Neuronal stem cell (in vitro differentiated cells): ENCODE measurements at regions not wholly inside any gene's neighbourhood (a gene's known extent, or its start where the extent isn't known, plus 50 kb on each side); places are given as distances from the start of the nearest gene placed in this dataset.
"Not testable (repeated sequence)": the region's sequence is repeated elsewhere in the genome, so short reads cannot be mapped to it uniquely, and the experiment has no call there.

ENCODE experiments used
- DNase-seq: peaks from one replicate; pipeline ENCODE4 v3.0.0-alpha.2; 2013; ENCODE audit warnings: low spot score
- H2AFZ ChIP-seq: one replicate; pipeline ENCODE4 v1.6.1; 2013; ENCODE audit warnings: mild to moderate bottlenecking, low read length, inconsistent platforms
- H2AK5ac ChIP-seq: 2 replicates; pipeline ENCODE4 v1.6.1; 2013; ENCODE audit warnings: low read depth, mild to moderate bottlenecking, inconsistent platforms, low read length, moderate library complexity, mixed read lengths
- H2BK120ac ChIP-seq: 2 replicates; pipeline ENCODE4 v1.6.1; 2013; ENCODE audit warnings: low read depth, mild to moderate bottlenecking, inconsistent platforms, low read length, moderate library complexity, mixed read lengths
- H2BK12ac ChIP-seq: one replicate; pipeline ENCODE4 v1.6.1; 2013; ENCODE audit warnings: low read length, inconsistent platforms
- H2BK15ac ChIP-seq: 2 replicates; pipeline ENCODE4 v1.6.1; 2013; ENCODE audit warnings: mild to moderate bottlenecking, low read length, inconsistent platforms, mixed read lengths
- H2BK5ac ChIP-seq: one replicate; pipeline ENCODE4 v1.6.1; 2013; ENCODE audit warnings: inconsistent platforms, mild to moderate bottlenecking, low read length, moderate library complexity
- H3K14ac ChIP-seq: one replicate; pipeline ENCODE4 v1.6.1; 2013; ENCODE audit warnings: low read length, inconsistent platforms
- H3K18ac ChIP-seq: 2 replicates; pipeline ENCODE4 v1.6.1; 2013; ENCODE audit warnings: low read length, inconsistent platforms
- H3K23ac ChIP-seq: 2 replicates; pipeline ENCODE4 v1.6.1; 2013; ENCODE audit warnings: low read depth, mild to moderate bottlenecking, mixed read lengths, low read length, inconsistent platforms; ENCODE audit not compliant: poor library complexity
- H3K27ac ChIP-seq: replicated peaks from 3 replicates; pipeline ENCODE4 v1.5.1; 2013; ENCODE audit warnings: low read length, inconsistent platforms
- H3K27me3 ChIP-seq, 3 experiments: 2 replicates each; pipeline ENCODE4 v1.6.1; 2013; ENCODE audit warnings: low read length in 3 of 3, mild to moderate bottlenecking in 2 of 3, inconsistent platforms in 1 of 3, low read depth in 1 of 3, mixed read lengths in 1 of 3, moderate library complexity in 1 of 3; ENCODE audit not compliant: control insufficient read depth in 3 of 3, insufficient read depth in 3 of 3
- H3K36me3 ChIP-seq, 2 donors: replicated peaks in 1 of 2; 2 replicates each; pipeline ENCODE4 v1.6.1; 2013; ENCODE audit warnings: low read length in 2 of 2; ENCODE audit not compliant: control insufficient read depth in 2 of 2, insufficient read depth in 2 of 2
- H3K4ac ChIP-seq: 2 replicates; pipeline ENCODE4 v1.6.1; 2013; ENCODE audit warnings: inconsistent platforms, mild to moderate bottlenecking, low read length, moderate library complexity
- H3K4me1 ChIP-seq, 2 donors: 1 replicate in 1 of 2; 2 replicates in 1 of 2; pipeline ENCODE4 v1.6.1; 2013; ENCODE audit warnings: low read length in 2 of 2, low read depth in 1 of 2; ENCODE audit not compliant: control insufficient read depth in 2 of 2, insufficient read depth in 1 of 2
- H3K4me2 ChIP-seq: one replicate; pipeline ENCODE4 v1.6.1; 2013; ENCODE audit warnings: mild to moderate bottlenecking, low read length, inconsistent platforms; ENCODE audit not compliant: insufficient read depth, poor library complexity, severe bottlenecking
- H3K4me3 ChIP-seq, 2 donors: 2 replicates each; pipeline ENCODE4 v1.5.1; 2013; ENCODE audit warnings: low read length in 2 of 2, mild to moderate bottlenecking in 2 of 2, inconsistent platforms in 1 of 2, moderate library complexity in 1 of 2
- H3K79me1 ChIP-seq: one replicate; pipeline ENCODE4 v1.6.1; 2013; ENCODE audit warnings: low read depth, mild to moderate bottlenecking, inconsistent platforms, low read length, moderate library complexity
- H3K9ac ChIP-seq: one replicate; pipeline ENCODE4 v1.6.1; 2013; ENCODE audit warnings: mild to moderate bottlenecking, low read depth, low read length, inconsistent platforms; ENCODE audit not compliant: poor library complexity
- H3K9me3 ChIP-seq, 2 donors: replicated peaks in 1 of 2; 2 replicates each; pipeline versions ENCODE3 to v1.6.1; 2013; ENCODE audit warnings: low read length in 2 of 2, mild to moderate bottlenecking in 2 of 2, inconsistent platforms in 1 of 2, low read depth in 1 of 2, mixed read lengths in 1 of 2, moderate library complexity in 1 of 2; ENCODE audit not compliant: control insufficient read depth in 2 of 2, insufficient read depth in 1 of 2
- H4K8ac ChIP-seq: one replicate; pipeline ENCODE4 v1.6.1; 2013; ENCODE audit warnings: low read depth, mild to moderate bottlenecking, inconsistent platforms, low read length, moderate library complexity
- H4K91ac ChIP-seq: one replicate; pipeline ENCODE4 v1.6.1; 2013; ENCODE audit warnings: low read length, low read depth, mild to moderate bottlenecking, inconsistent platforms; ENCODE audit not compliant: poor library complexity
- WGBS, 2 donors: extraction: QIAGEN DNeasy Blood & Tissue Kit; methylation state at CpG; one replicate each; pipeline ENCODE4 v1.1.7; 2013; ENCODE audit warnings: missing lambda C conversion rate in 2 of 2, mixed read lengths in 1 of 2; ENCODE audit not compliant: insufficient read length in 2 of 2, insufficient replicate concordance in 1 of 2; ENCODE audit errors: extremely low coverage in 2 of 2; 5-methylcytosine and 5-hydroxymethylcytosine counted together

DNA sequence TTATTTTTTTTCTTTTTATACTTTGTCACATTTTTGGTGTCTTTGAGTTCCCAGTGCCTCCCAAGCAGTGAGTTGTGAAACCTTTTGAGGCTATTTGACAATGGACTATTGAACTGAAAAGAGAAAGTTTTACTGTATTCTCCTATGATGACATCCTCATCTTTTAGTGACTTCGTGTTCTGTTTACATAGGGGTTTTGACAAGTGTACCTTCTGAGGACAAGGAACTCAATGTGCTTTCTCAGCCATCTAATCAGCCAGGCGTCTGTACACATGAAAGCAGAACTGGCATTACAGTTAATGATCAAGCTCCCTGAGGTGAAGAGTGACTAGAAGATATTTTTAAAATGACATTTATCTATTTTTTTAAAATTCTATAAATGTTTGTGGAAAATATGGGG lies 175.5 kb downstream of the ANXA1 start:
- no CpG with 5 or more reads among the region's 2 CpGs for WGBS, 2 donors
- H3K9me3 ChIP-seq = peaks cover 0 to 2% of the 10 kb centered on the region in 2 donors
- no peak overlapping the region for H3K4me2 ChIP-seq
- no peaks in the 10 kb centered on the region for H3K36me3 ChIP-seq
- no peak overlapping the region for H3K4ac ChIP-seq
- H3K27me3 ChIP-seq = no peaks in the 10 kb centered on the region
- H2BK5ac ChIP-seq = no peak overlapping the region
- H3K9ac ChIP-seq = no peak overlapping the region
- no peak overlapping the region for H3K23ac ChIP-seq
- no peak overlapping the region for H3K18ac ChIP-seq
- H2AFZ ChIP-seq = no peak overlapping the region
- H2AK5ac ChIP-seq = no peak overlapping the region
- no peak overlapping the region for H2BK120ac ChIP-seq
- no peaks in the 10 kb centered on the region for H3K79me1 ChIP-seq
- H4K91ac ChIP-seq = no peak overlapping the region
- H2BK12ac ChIP-seq = no peak overlapping the region
- no peak overlapping the region for H4K8ac ChIP-seq
- no peak overlapping the region for H2BK15ac ChIP-seq
- no peak overlapping the region for H3K4me3 ChIP-seq
- no peak overlapping the region for H3K14ac ChIP-seq
- H3K27ac ChIP-seq = no peak overlapping the region
- H3K4me1 ChIP-seq = no peaks in the 10 kb centered on the region
- no peak for DNase-seq

DNA sequence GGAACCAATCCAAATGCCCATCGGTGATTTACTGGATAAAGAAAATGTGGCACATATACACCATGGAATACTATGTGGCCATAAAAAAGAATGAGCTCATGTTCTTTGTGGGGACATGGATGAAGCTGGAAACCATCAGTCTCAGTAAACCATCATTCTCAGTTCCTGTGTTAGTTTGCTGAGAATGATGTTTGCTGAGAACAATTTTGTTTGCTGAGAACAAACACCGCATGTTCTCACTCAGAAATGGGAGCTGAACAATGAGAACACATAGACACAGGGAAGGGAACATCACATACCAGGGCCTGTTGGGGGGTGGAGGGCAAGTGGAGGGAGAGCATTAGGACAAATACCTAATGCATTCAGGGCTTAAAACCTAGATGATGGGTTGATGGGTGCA lies 185.5 kb downstream of the ANXA1 start:
- not testable (repeated sequence) for H3K4me2 ChIP-seq, H3K4me1 ChIP-seq, H2BK5ac ChIP-seq, H3K4me3 ChIP-seq, H2BK120ac ChIP-seq, H2AK5ac ChIP-seq, H2BK12ac ChIP-seq, H4K8ac ChIP-seq, H3K18ac ChIP-seq, H3K27ac ChIP-seq, H3K23ac ChIP-seq, H3K79me1 ChIP-seq, H3K27me3 ChIP-seq, H3K14ac ChIP-seq, H2BK15ac ChIP-seq, DNase-seq, H3K9me3 ChIP-seq, H4K91ac ChIP-seq, H2AFZ ChIP-seq, H3K4ac ChIP-seq, H3K36me3 ChIP-seq, H3K9ac ChIP-seq
- WGBS, 2 donors = no CpG with 5 or more reads among the region's 2 CpGs

DNA sequence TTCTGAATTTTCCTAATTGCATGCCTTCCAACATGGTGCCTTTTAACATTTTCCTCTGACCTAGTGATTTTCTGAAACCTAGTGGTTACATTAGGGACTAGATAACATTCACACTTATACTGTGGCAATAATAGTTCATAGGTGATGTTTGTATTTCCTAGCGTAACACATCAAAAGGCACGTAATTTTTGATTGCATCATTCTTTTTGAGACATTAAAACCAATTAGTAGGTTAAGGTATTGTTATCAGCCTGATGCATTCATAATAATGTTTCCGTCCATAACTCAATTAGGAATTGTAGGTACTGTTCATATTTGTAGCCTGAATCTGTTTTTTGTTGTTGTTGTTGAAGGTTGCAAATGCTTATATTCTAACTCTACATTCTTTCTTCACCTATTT lies 192.4 kb downstream of the ANXA1 start:
- Histone ChIP-seq H3K14ac (no peak overlapping the region), H3K4me1 (no peaks in the 10 kb centered on the region), H3K4ac (no peak overlapping the region), H2BK120ac (no peak overlapping the region), H3K9ac (no peak overlapping the region), H2BK12ac (no peak overlapping the region), H3K18ac (no peak overlapping the region), H3K79me1 (no peaks in the 10 kb centered on the region), H2BK15ac (no peak overlapping the region), H3K27me3 (no peaks in the 10 kb centered on the region), H4K91ac (no peak overlapping the region), H2AFZ (no peak overlapping the region), H3K4me3 (no peak overlapping the region), H3K4me2 (no peak overlapping the region), H4K8ac (no peak overlapping the region), H2AK5ac (no peak overlapping the region), H2BK5ac (no peak overlapping the region), H3K9me3 (no peaks in the 10 kb centered on the region), H3K36me3 (no peaks in the 10 kb centered on the region), H3K23ac (no peak overlapping the region), H3K27ac (no peak overlapping the region)
- WGBS, 2 donors = no CpG with 5 or more reads among the region's 3 CpGs
- no peak for DNase-seq

DNA sequence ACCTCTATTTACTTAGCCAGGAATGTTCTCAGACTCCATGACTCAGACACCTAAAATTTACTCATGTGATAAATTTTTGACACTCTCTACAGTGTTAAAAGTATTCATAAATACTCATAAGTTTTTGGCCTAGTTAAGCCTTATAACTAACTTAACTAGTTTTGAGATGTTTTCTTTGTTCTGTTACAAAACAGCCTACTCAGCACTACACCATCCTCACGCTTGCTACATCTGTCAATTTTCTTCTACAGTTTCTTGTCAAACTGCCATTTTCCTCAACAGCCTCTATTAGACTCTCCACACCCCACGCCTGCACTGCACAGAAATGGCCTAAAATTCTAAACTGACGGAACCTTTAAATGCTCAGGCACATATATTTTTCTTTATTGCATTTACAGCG lies 195.5 kb downstream of the ANXA1 start:
- Histone ChIP-seq H3K36me3 (no peaks in the 10 kb centered on the region), H2BK120ac (no peak overlapping the region), H3K23ac (no peak overlapping the region), H3K79me1 (no peaks in the 10 kb centered on the region), H3K27ac (no peak overlapping the region), H4K91ac (no peak overlapping the region), H2BK5ac (no peak overlapping the region), H3K4me3 (no peak overlapping the region), H3K4ac (no peak overlapping the region), H3K18ac (no peak overlapping the region), H3K9me3 (no peaks in the 10 kb centered on the region), H3K14ac (no peak overlapping the region), H2BK15ac (no peak overlapping the region), H3K27me3 (no peaks in the 10 kb centered on the region), H4K8ac (no peak overlapping the region), H2AFZ (no peak overlapping the region), H3K4me1 (no peaks in the 10 kb centered on the region), H2AK5ac (no peak overlapping the region), H3K9ac (no peak overlapping the region), H2BK12ac (no peak overlapping the region), H3K4me2 (no peak overlapping the region)
- no peak for DNase-seq
- WGBS, 2 donors = no CpG with 5 or more reads among the region's 4 CpGs
